Mucosa of descending colon (tissue), 3 donors: ENCODE measurements at regions not wholly inside any gene's neighbourhood (a gene's known extent, or its start where the extent isn't known, plus 50 kb on each side); places are given as distances from the start of the nearest gene placed in this dataset.

Source experiments
- ATAC-seq: fragments of 200-7000 bp; cut with Tn5 transposase; one replicate; pipeline ENCODE4 v1.9.1; 2020; ENCODE audit warnings: mild to moderate bottlenecking, moderate library complexity
- DNase-seq, 3 donors: peaks; one replicate each; pipeline ENCODE4 v3.0.0-alpha.2; 2020
- H3K36me3 ChIP-seq: fragments of 200-600 bp; one replicate; pipeline ENCODE4 v1.8.0; 2021; ENCODE audit warnings: low read depth, mild to moderate bottlenecking
- H3K4me1 ChIP-seq: fragments of 200-600 bp; one replicate; pipeline ENCODE4 v1.8.0; 2021; ENCODE audit warnings: low read depth, mild to moderate bottlenecking
- H3K4me3 ChIP-seq: fragments of 200-600 bp; one replicate; pipeline ENCODE4 v1.8.0; 2021; ENCODE audit warnings: mild to moderate bottlenecking
- H3K9me3 ChIP-seq: fragments of 200-600 bp; one replicate; pipeline ENCODE4 v1.8.0; 2021; ENCODE audit warnings: mild to moderate bottlenecking
- CTCF ChIP-seq: fragments of 200-600 bp; IDR thresholded peaks from one replicate; pipeline ENCODE4 v1.8.0; 2022; ENCODE audit warnings: antibody characterized with exemption, mild to moderate bottlenecking
- intact Hi-C, 2 donors: fragments of 100-400 bp; cut with DNase I in 1 of 2; cut with micrococcal nuclease in 1 of 2; formaldehyde crosslinking; loops; one replicate each; pipeline versions ENCODE4 v1.11.0 to v1.11.1; 2022; cut with DNase I, micrococcal nuclease
- donor health status: DM: no; HTN: no; CAD: no; lungs with moderate emphysema.
- donor health status: DM: no; HTN: no; CAD: no.
- donor health status: DM: no; HTN: yes; CAD: no.

- no peaks in the 10 kb centered on the region for H3K4me1 ChIP-seq
- DNase-seq (no peak), ATAC-seq (no peak)
- H3K4me3 ChIP-seq = no peak overlapping the region
- H3K36me3 ChIP-seq = no peaks in the 10 kb centered on the region
- intact Hi-C loops = no loop called here
- H3K9me3 ChIP-seq = no peaks in the 10 kb centered on the region
- TF ChIP-seq CTCF = no peak
Measured at GRCh38 chr4:147060151-147060931, 114.7 kb upstream of the TTC29 start.

GRCh38 chr4:147064856-147065255, 119.2 kb upstream of the TTC29 start:
- no peak for DNase-seq
- H3K4me3 ChIP-seq = no peak overlapping the region

GRCh38 chr4:147068564-147068963, 122.9 kb upstream of the TTC29 start:
- H3K36me3 ChIP-seq = no peaks in the 10 kb centered on the region
- intact Hi-C loops = no loop called here
- no peak for TF ChIP-seq CTCF
- no peak for DNase-seq
- H3K4me3 ChIP-seq = no peak overlapping the region
- ATAC-seq = no peak
- H3K4me1 ChIP-seq = no peaks in the 10 kb centered on the region
- H3K9me3 ChIP-seq = peaks cover 7% of the 10 kb centered on the region

More at GRCh38 chr4:147064856-147065255, 119.2 kb upstream of the TTC29 start:
- TF ChIP-seq CTCF = no peak
- ATAC-seq = no peak
- no peaks in the 10 kb centered on the region for H3K9me3 ChIP-seq
- no peaks in the 10 kb centered on the region for H3K36me3 ChIP-seq
- intact Hi-C loops = no loop called here
- H3K4me1 ChIP-seq = no peaks in the 10 kb centered on the region

GRCh38 chr4:147071209-147071740, 125.6 kb upstream of the TTC29 start:
- DNase-seq = no peak
- H3K9me3 ChIP-seq = peaks cover 7% of the 10 kb centered on the region
- intact Hi-C loops = no loop called here
- H3K4me3 ChIP-seq = no peak overlapping the region
- TF ChIP-seq CTCF = no peak
- no peaks in the 10 kb centered on the region for H3K36me3 ChIP-seq
- no peak for ATAC-seq
- H3K4me1 ChIP-seq = no peaks in the 10 kb centered on the region

- intact Hi-C loops = no loop called here
- Histone ChIP-seq H3K4me1 (no peaks in the 10 kb centered on the region), H3K9me3 (peaks cover 7% of the 10 kb centered on the region), H3K4me3 (no peak overlapping the region), H3K36me3 (no peaks in the 10 kb centered on the region)
- ATAC-seq = no peak
- peak in 2 of 3 donors; percentile 26 to 27 for DNase-seq
- TF ChIP-seq CTCF = no peak
Measured at GRCh38 chr4:147076179-147076578, 130.5 kb upstream of the TTC29 start.
